ENCODE measurements at regions not wholly inside any gene's neighbourhood (a gene's known extent, or its start where the extent isn't known, plus 50 kb on each side); places are given as distances from the start of the nearest gene placed in this dataset.

DNA sequence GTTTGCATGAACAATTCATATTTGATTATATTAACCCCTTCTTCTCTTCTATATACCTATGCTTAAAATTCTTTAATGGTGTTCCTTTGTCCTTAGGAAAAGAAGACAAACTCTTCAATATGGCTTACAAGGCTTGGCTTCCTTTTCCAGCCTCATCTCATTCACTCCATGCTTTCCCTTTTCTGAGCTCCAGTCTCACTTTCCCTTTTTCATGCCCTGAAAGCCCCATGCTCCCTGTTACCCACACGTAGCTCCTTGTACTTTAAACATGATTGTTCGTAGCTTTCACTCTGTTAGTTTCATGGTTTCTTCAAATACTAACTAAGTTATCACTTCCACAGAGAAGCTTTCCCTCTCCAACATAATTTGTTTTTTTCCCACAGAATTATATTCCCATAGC, 161.3 kb downstream of the UBE2E3 start:
- H3K36me3 ChIP-seq (ENCODE audit: control insufficient read depth in 1 of 2, insufficient read depth in 2 of 2, low read length in 1 of 2), result no peaks in the 10 kb centered on the region

DNA sequence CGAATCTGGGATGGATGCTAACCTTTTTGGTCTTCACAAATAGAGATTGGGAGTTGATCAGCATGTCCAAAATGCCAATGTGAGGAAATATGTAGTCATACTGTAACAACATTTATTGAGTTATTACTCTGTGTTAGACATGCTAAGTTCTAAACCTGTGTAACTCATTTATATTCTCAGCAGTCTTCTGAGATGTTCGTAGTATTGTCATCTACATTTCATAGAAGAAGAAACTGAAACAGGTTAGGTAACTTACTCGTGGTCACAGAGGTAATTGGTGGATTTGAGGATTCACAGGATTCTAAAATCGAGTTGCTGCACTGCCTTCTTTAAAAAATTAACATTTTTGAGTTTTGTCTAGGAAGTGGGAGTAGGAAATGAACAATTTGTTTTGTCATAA, 162.1 kb downstream of the UBE2E3 start:
- Histone ChIP-seq H3K36me3 (ENCODE audit: control insufficient read depth in 1 of 2, insufficient read depth in 2 of 2, low read length in 1 of 2) (no peaks in the 10 kb centered on the region), H3K4me1 (ENCODE audit: control insufficient read depth in 1 of 2, insufficient read depth in 2 of 2, low read length in 2 of 2) (no peaks in the 10 kb centered on the region), H3K9me3 (ENCODE audit: control insufficient read depth, low read length) (no peaks in the 10 kb centered on the region), H3K27me3 (ENCODE audit: control insufficient read depth in 1 of 2, insufficient read depth in 2 of 2, low read length in 1 of 2) (no peaks in the 10 kb centered on the region), H3K4me3 (ENCODE audit: low read length in 2 of 2) (no peak overlapping the region), H3K27ac (ENCODE audit: low read depth in 1 of 2, low read length in 2 of 2) (no peak overlapping the region)
- intact Hi-C loops (cut with DNase I), result no loop called here
- ATAC-seq (ENCODE audit: low FRiP score), result no peak
- 78 to 80% methylated on average over 4 of the region's 4 CpGs for WGBS, 2 donors
- no peak for DNase-seq

More for the DNA sequence above, 161.3 kb downstream of the UBE2E3 start:
- no peak for DNase-seq
- Histone ChIP-seq H3K4me1 (ENCODE audit: control insufficient read depth in 1 of 2, insufficient read depth in 2 of 2, low read length in 2 of 2) (no peaks in the 10 kb centered on the region), H3K4me3 (ENCODE audit: low read length in 2 of 2) (no peak overlapping the region), H3K27me3 (ENCODE audit: control insufficient read depth in 1 of 2, insufficient read depth in 2 of 2, low read length in 1 of 2) (no peaks in the 10 kb centered on the region), H3K9me3 (ENCODE audit: control insufficient read depth, low read length) (no peaks in the 10 kb centered on the region), H3K27ac (ENCODE audit: low read depth in 1 of 2, low read length in 2 of 2) (no peak overlapping the region)
- intact Hi-C loops (cut with DNase I), result no loop called here
- 77 to 85% methylated on average over 2 of the region's 2 CpGs for WGBS, 2 donors
- no peak for ATAC-seq (ENCODE audit: low FRiP score)

DNA sequence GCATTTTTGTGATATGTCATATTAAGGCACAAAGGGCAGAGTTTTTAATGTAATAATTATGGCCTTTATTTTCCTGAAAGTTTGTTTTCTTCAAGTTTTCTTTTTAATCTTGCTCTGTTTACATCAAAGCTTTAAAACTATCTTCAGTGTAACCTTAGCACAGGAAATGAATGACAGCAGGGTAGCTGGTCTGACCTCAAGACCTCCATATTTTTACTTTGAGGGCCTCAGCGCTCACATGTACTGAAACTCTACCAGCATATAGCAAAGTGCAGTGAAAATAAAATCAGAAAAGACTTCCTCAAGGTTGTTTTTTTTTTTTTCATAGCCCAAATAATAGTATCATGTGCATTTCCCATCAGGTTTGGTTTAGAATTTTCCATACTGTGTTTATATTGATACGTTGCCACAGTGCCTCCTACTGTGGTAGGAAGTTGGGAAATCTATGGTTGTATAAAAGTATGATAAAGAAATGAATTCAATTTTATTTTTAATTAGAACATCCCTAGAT, 163.4 kb downstream of the UBE2E3 start:
- intact Hi-C loops (cut with DNase I), result no loop called here
- Histone ChIP-seq H3K27ac (ENCODE audit: low read depth in 1 of 2, low read length in 2 of 2) (no peak overlapping the region), H3K36me3 (ENCODE audit: control insufficient read depth in 1 of 2, insufficient read depth in 2 of 2, low read length in 1 of 2) (no peaks in the 10 kb centered on the region), H3K27me3 (ENCODE audit: control insufficient read depth in 1 of 2, insufficient read depth in 2 of 2, low read length in 1 of 2) (no peaks in the 10 kb centered on the region), H3K4me3 (ENCODE audit: low read length in 2 of 2) (no peak overlapping the region), H3K4me1 (ENCODE audit: control insufficient read depth in 1 of 2, insufficient read depth in 2 of 2, low read length in 2 of 2) (no peaks in the 10 kb centered on the region), H3K9me3 (ENCODE audit: control insufficient read depth, low read length) (no peaks in the 10 kb centered on the region)
- DNase-seq, result no peak
- 86 to 90% methylated on average over 2 of the region's 2 CpGs for WGBS, 2 donors
- ATAC-seq (ENCODE audit: low FRiP score), result no peak

DNA sequence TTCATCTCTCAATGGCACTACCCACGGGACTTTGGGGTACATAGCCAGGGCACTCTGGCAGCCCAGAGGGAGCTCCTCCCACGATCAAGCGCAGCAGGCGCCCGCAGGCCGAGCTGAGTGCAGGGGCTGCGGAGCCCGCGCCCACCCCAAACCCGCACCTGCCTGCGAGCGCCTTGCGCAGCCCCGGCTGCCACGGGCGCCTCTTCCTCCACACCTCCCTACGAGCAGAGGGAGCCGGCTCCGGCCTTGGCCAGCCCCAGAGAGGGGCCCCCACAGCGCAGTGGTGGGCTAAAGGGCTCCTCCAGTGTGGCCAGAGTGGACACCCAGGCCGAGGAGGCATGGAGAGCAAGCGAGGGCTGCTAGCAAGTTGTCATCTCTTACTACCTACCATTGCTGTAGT, 165.2 kb downstream of the UBE2E3 start:
- Histone ChIP-seq H3K36me3 (ENCODE audit: control insufficient read depth in 1 of 2, insufficient read depth in 2 of 2, low read length in 1 of 2) (no peaks in the 10 kb centered on the region), H3K4me3 (ENCODE audit: low read length in 2 of 2) (no peak overlapping the region), H3K4me1 (ENCODE audit: control insufficient read depth in 1 of 2, insufficient read depth in 2 of 2, low read length in 2 of 2) (no peaks in the 10 kb centered on the region), H3K9me3 (ENCODE audit: control insufficient read depth, low read length) (no peaks in the 10 kb centered on the region), H3K27me3 (ENCODE audit: control insufficient read depth in 1 of 2, insufficient read depth in 2 of 2, low read length in 1 of 2) (no peaks in the 10 kb centered on the region), H3K27ac (ENCODE audit: low read depth in 1 of 2, low read length in 2 of 2) (no peak overlapping the region)
- WGBS, 2 donors, result 96% methylated on average over 22 of the region's 22 CpGs
- peak; percentile 54 for ATAC-seq (ENCODE audit: low FRiP score)
- no peak for DNase-seq
- intact Hi-C loops (cut with DNase I), result no loop called here

DNA sequence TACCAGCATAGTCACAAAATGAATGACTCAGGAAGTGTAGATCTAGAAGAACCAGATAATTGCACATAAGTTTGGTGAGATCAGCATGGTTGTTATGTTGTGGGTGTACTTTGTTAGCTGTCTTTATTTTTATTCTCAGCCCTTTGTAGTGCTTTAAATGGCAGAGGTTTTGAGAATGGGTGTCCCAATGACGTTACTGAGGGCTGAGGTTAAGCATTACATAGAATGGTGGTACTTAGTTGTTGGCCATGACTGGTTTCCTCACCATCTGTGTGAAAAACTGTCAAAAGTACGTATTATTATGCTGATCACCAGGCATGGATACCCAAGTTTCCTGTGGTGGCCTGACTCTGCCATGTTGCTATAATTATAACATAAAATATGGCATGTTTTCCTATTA, 165.8 kb downstream of the UBE2E3 start:
- H3K4me3 ChIP-seq (ENCODE audit: low read length in 2 of 2), result no peak overlapping the region
- ATAC-seq (ENCODE audit: low FRiP score) (no peak), DNase-seq (no peak)
- no peaks in the 10 kb centered on the region for H3K4me1 ChIP-seq (ENCODE audit: control insufficient read depth in 1 of 2, insufficient read depth in 2 of 2, low read length in 2 of 2)
- no peaks in the 10 kb centered on the region for H3K36me3 ChIP-seq (ENCODE audit: control insufficient read depth in 1 of 2, insufficient read depth in 2 of 2, low read length in 1 of 2)
- H3K27ac ChIP-seq (ENCODE audit: low read depth in 1 of 2, low read length in 2 of 2), result no peak overlapping the region
- intact Hi-C loops (cut with DNase I), result no loop called here
- H3K27me3 ChIP-seq (ENCODE audit: control insufficient read depth in 1 of 2, insufficient read depth in 2 of 2, low read length in 1 of 2), result no peaks in the 10 kb centered on the region
- 84 to 93% methylated on average over 2 of the region's 2 CpGs for WGBS, 2 donors
- no peaks in the 10 kb centered on the region for H3K9me3 ChIP-seq (ENCODE audit: control insufficient read depth, low read length)

DNA sequence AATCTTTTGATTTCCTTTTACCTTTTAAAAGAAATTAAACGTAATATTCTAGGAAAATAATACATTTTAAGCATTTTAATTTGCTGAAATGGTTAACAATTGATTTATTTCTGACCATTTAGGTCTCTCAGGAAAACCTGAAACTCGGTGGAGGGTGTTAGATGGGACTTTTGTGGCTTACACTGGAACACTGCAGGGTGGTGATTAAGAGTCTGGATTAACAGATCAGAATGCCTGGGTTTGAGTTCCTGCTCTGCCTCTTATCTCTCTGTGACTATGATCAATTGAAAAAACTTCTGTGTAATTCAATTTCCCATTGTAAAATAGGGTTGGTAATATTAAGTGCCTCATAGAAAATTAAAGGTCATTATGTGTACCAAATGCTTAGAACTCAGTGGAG, 168.7 kb downstream of the UBE2E3 start:
- intact Hi-C loops (cut with DNase I), result no loop called here
- WGBS, 2 donors, result 74 to 78% methylated on average over 2 of the region's 2 CpGs

DNA sequence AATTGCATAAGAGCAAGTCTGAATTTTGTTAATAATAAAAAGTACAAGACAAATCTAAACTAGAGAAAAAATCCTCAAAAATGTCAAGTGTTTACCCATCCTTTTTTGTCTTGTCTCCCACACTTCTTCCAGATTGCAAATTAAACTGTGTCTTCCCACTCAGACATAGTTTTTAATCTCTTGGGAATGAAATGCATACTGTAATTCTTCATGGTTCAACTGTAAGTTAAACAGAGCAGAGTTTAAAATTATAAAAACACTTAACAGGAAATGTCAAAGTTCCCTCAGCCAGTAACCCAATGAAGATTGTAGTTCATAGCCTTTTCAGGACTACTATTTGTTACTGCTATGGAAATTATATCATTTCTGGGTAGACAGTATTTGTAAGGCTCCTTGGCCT, 171.8 kb downstream of the UBE2E3 start:
- no peak for DNase-seq
- intact Hi-C loops (cut with DNase I), result no loop called here
- H3K9me3 ChIP-seq (ENCODE audit: control insufficient read depth, low read length), result no peaks in the 10 kb centered on the region
- H3K27me3 ChIP-seq (ENCODE audit: control insufficient read depth in 1 of 2, insufficient read depth in 2 of 2, low read length in 1 of 2), result no peaks in the 10 kb centered on the region
- no peaks in the 10 kb centered on the region for H3K4me1 ChIP-seq (ENCODE audit: control insufficient read depth in 1 of 2, insufficient read depth in 2 of 2, low read length in 2 of 2)
- no peak overlapping the region for H3K27ac ChIP-seq (ENCODE audit: low read depth in 1 of 2, low read length in 2 of 2)
- no peak overlapping the region for H3K4me3 ChIP-seq (ENCODE audit: low read length in 2 of 2)
- ATAC-seq (ENCODE audit: low FRiP score), result no peak
- H3K36me3 ChIP-seq (ENCODE audit: control insufficient read depth in 1 of 2, insufficient read depth in 2 of 2, low read length in 1 of 2), result no peaks in the 10 kb centered on the region

More for the DNA sequence above, 168.7 kb downstream of the UBE2E3 start:
- no peak for ATAC-seq (ENCODE audit: low FRiP score)
- H3K36me3 ChIP-seq (ENCODE audit: control insufficient read depth in 1 of 2, insufficient read depth in 2 of 2, low read length in 1 of 2), result no peaks in the 10 kb centered on the region
- H3K4me3 ChIP-seq (ENCODE audit: low read length in 2 of 2), result no peak overlapping the region
- DNase-seq, result no peak
- no peaks in the 10 kb centered on the region for H3K9me3 ChIP-seq (ENCODE audit: control insufficient read depth, low read length)
- H3K4me1 ChIP-seq (ENCODE audit: control insufficient read depth in 1 of 2, insufficient read depth in 2 of 2, low read length in 2 of 2), result no peaks in the 10 kb centered on the region
- no peak overlapping the region for H3K27ac ChIP-seq (ENCODE audit: low read depth in 1 of 2, low read length in 2 of 2)
- no peaks in the 10 kb centered on the region for H3K27me3 ChIP-seq (ENCODE audit: control insufficient read depth in 1 of 2, insufficient read depth in 2 of 2, low read length in 1 of 2)

DNA sequence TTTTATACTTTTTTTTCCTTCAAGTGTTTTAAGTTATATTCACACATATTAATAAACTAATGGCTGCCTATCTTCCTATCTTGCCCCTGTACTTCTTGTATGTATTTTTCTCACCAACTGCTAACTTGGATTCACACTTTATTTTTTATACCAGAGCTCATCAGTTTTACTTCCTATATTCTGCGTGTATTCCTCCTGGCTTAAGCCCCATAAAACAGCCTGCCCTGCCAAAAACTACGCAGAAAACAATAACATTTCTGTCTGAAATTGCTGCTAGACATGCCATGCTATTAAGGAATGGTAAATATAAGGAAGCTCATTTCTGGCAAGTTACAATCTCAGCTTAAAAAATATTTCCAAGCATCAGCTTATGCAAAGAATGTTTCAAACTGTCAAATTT, 172.3 kb downstream of the UBE2E3 start:
- 8% methylated on average over 2 of the region's 2 CpGs for WGBS, 2 donors
- Histone ChIP-seq H3K4me3 (ENCODE audit: low read length in 2 of 2) (no peak overlapping the region), H3K27ac (ENCODE audit: low read depth in 1 of 2, low read length in 2 of 2) (no peak overlapping the region), H3K4me1 (ENCODE audit: control insufficient read depth in 1 of 2, insufficient read depth in 2 of 2, low read length in 2 of 2) (no peaks in the 10 kb centered on the region), H3K36me3 (ENCODE audit: control insufficient read depth in 1 of 2, insufficient read depth in 2 of 2, low read length in 1 of 2) (no peaks in the 10 kb centered on the region), H3K9me3 (ENCODE audit: control insufficient read depth, low read length) (no peaks in the 10 kb centered on the region), H3K27me3 (ENCODE audit: control insufficient read depth in 1 of 2, insufficient read depth in 2 of 2, low read length in 1 of 2) (no peaks in the 10 kb centered on the region)
- intact Hi-C loops (cut with DNase I), result no loop called here
- ATAC-seq (ENCODE audit: low FRiP score), result no peak
- no peak for DNase-seq

DNA sequence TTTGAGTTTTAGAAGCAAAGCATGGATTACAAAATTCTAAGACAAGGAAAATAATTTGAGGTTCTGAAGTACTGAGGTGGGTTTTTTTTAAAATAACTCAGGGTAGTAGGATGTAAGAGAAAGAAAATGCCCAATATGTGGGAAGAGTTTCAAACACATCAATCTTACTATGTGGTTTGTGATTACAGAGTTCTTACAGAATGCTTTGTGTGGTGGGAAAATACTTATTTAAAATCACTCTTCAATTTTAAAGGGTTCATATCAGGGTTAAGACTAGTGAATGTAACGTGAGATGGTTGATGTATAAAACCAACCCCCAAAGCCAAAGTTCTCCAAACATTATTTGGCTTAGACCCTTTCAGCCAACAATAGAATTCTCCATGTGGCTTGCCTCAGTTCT, 173.5 kb downstream of the UBE2E3 start:
- DNase-seq (no peak), ATAC-seq (ENCODE audit: low FRiP score) (no peak)
- Histone ChIP-seq H3K27me3 (ENCODE audit: control insufficient read depth in 1 of 2, insufficient read depth in 2 of 2, low read length in 1 of 2) (no peaks in the 10 kb centered on the region), H3K36me3 (ENCODE audit: control insufficient read depth in 1 of 2, insufficient read depth in 2 of 2, low read length in 1 of 2) (no peaks in the 10 kb centered on the region), H3K27ac (ENCODE audit: low read depth in 1 of 2, low read length in 2 of 2) (no peak overlapping the region), H3K9me3 (ENCODE audit: control insufficient read depth, low read length) (no peaks in the 10 kb centered on the region), H3K4me3 (ENCODE audit: low read length in 2 of 2) (no peak overlapping the region), H3K4me1 (ENCODE audit: control insufficient read depth in 1 of 2, insufficient read depth in 2 of 2, low read length in 2 of 2) (no peaks in the 10 kb centered on the region)
- WGBS, 2 donors, result 32 to 47% methylated on average over 1 of the region's 1 CpG
- intact Hi-C loops (cut with DNase I), result no loop called here
